Chondrocyte (in vitro differentiated cells): ENCODE measurements at regions not wholly inside any gene's neighbourhood (a gene's known extent, or its start where the extent isn't known, plus 50 kb on each side); places are given as distances from the start of the nearest gene placed in this dataset.
"Not testable (repeated sequence)": the region's sequence is repeated elsewhere in the genome, so short reads cannot be mapped to it uniquely, and the experiment has no call there.

Experiments
- DNase-seq: peaks from one replicate; pipeline ENCODE4 v3.0.0; 2021; ENCODE audit warnings: mixed read lengths, low spot score
- H3K27ac Mint-ChIP-seq: one replicate; pipeline ENCODE4 v1.8.0; 2021; ENCODE audit warnings: mild to moderate bottlenecking, moderate library complexity, mixed read lengths; ENCODE audit not compliant: unreplicated experiment
- H3K27me3 Mint-ChIP-seq: 2 replicates; pipeline ENCODE4 v1.8.0; 2021; ENCODE audit warnings: low read depth, mixed read lengths
- H3K36me3 Mint-ChIP-seq: 2 replicates; pipeline ENCODE4 v1.8.0; 2021; ENCODE audit warnings: low read depth, mixed read lengths
- H3K4me1 Mint-ChIP-seq: 2 replicates; pipeline ENCODE4 v1.8.0; 2021; ENCODE audit warnings: low read depth, mild to moderate bottlenecking, mixed read lengths
- H3K4me3 Mint-ChIP-seq: one replicate; pipeline ENCODE4 v1.8.0; 2021; ENCODE audit warnings: mild to moderate bottlenecking, moderate library complexity, mixed read lengths; ENCODE audit not compliant: unreplicated experiment
- H3K9me3 Mint-ChIP-seq: 2 replicates; pipeline ENCODE4 v1.8.0; 2021; ENCODE audit warnings: low read depth, mixed read lengths
- CTCF ChIP-seq: fragments of 200-600 bp; sonication (generic); IDR thresholded peaks from 2 replicates; pipeline ENCODE4 v1.5.0; 2021; ENCODE audit warnings: antibody characterized with exemption, mild to moderate bottlenecking, moderate library complexity

- Mint-ChIP-seq H3K36me3 (no peaks in the 10 kb centered on the region), H3K9me3 (no peaks in the 10 kb centered on the region)
Observed at GRCh38 chr2:16025211-16025875, 85.0 kb downstream of the MYCN start.

GRCh38 chr2:16024628-16025027 lies 84.3 kb downstream of the MYCN start:
- H3K36me3 Mint-ChIP-seq, H3K27ac Mint-ChIP-seq, H3K4me1 Mint-ChIP-seq, H3K9me3 Mint-ChIP-seq, H3K4me3 Mint-ChIP-seq, DNase-seq: not testable (repeated sequence)
- H3K27me3 Mint-ChIP-seq = peaks cover 25% of the 10 kb centered on the region

More at GRCh38 chr2:16025211-16025875, 85.0 kb downstream of the MYCN start:
- no peak for DNase-seq
- Mint-ChIP-seq H3K27me3 (peaks cover 21% of the 10 kb centered on the region), H3K27ac (no peak overlapping the region), H3K4me3 (no peak overlapping the region), H3K4me1 (no peaks in the 10 kb centered on the region)
- TF ChIP-seq CTCF = no peak

GRCh38 chr2:16023506-16024360 lies 83.4 kb downstream of the MYCN start:
- peaks cover 29% of the 10 kb centered on the region for H3K27me3 Mint-ChIP-seq

GRCh38 chr2:16022548-16023240 lies 82.3 kb downstream of the MYCN start:
- Mint-ChIP-seq H3K9me3 (no peaks in the 10 kb centered on the region), H3K27me3 (peaks cover 29% of the 10 kb centered on the region), H3K27ac (no peak overlapping the region), H3K4me1 (no peaks in the 10 kb centered on the region), H3K4me3 (no peak overlapping the region), H3K36me3 (no peaks in the 10 kb centered on the region)
- no peak for TF ChIP-seq CTCF
- no peak for DNase-seq

More at GRCh38 chr2:16023506-16024360, 83.4 kb downstream of the MYCN start:
- Mint-ChIP-seq H3K9me3 (no peaks in the 10 kb centered on the region), H3K36me3 (no peaks in the 10 kb centered on the region), H3K27ac (no peak overlapping the region), H3K4me1 (no peaks in the 10 kb centered on the region), H3K4me3 (no peak overlapping the region)
- no peak for DNase-seq
- no peak for TF ChIP-seq CTCF

- Mint-ChIP-seq H3K27ac (no peak overlapping the region), H3K4me3 (no peak overlapping the region)
Observed at GRCh38 chr2:16021611-16022363, 81.4 kb downstream of the MYCN start.

More at GRCh38 chr2:16021611-16022363, 81.4 kb downstream of the MYCN start:
- Mint-ChIP-seq H3K4me1 (peaks cover 4% of the 10 kb centered on the region), H3K9me3 (no peaks in the 10 kb centered on the region), H3K36me3 (no peaks in the 10 kb centered on the region), H3K27me3 (peaks cover 29% of the 10 kb centered on the region)
- no peak for TF ChIP-seq CTCF
- DNase-seq = no peak
